SIG-M5 (cell line): ENCODE measurements at regions not wholly inside any gene's neighbourhood (a gene's known extent, or its start where the extent isn't known, plus 50 kb on each side); places are given as distances from the start of the nearest gene placed in this dataset.

ENCODE experiments used
- DNase-seq: peaks from one replicate; lab custom pipeline; 2025; lab: John Stamatoyannopoulos, UW

DNA sequence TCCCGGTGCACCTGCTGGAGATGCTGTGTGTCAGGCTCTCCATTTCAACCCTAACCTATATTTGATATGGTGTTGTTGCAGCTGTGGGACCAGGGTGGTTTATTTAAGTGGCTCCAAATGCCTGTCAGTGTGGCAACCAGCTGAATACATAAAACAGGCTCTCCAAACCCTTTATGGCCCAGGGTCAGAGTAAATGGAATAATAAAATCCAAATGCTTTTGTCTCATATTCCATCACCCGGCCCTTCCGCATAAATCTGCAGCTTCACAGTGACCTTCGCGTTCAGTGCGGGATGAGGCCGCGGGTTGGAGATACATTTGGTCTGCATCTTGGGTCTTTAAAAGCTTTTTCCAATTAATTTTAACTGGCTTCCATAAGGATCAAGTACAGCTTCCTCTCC is 382.1 kb upstream of the NR2F2 start:
- DNase-seq = no peak

DNA sequence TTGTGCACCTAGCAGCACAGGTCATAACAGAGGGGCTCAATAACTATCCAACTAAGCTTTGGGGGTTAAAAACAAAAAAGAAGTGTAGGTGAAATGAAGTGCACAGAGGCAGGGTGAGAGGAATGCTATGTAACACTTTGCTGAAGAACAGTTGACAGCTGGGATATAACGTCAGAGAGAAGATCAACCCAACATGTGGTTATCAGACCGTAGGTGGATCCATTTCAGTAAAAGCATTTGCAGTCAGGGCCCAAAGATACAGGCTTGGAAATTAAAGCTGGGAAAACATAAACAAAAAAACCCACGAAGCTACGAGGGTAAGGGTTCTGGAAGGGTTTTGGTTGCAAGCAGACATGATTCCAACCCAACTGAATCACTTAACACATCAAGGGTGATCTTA is 377.5 kb upstream of the NR2F2 start:
- no peak for DNase-seq

DNA sequence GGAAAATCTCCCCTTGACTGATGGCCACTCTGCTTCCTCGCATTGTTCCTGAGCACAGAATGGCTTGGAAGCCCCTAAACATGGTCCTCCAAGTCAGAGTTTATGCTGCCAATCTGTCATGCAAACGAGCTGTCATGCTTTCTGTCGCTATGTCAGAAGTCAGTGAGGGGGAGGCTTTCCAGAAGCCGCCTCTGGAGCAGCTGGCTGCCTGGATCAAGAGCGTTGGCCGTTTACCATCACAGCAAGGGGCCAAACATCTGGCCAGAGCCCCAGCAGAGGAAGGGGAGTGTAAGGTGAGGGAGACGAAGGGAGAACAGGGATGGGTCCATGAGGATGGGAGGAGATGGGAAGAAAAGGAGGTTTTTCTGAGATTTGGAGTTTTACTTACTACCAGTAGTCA is 372.6 kb upstream of the NR2F2 start:
- no peak for DNase-seq

DNA sequence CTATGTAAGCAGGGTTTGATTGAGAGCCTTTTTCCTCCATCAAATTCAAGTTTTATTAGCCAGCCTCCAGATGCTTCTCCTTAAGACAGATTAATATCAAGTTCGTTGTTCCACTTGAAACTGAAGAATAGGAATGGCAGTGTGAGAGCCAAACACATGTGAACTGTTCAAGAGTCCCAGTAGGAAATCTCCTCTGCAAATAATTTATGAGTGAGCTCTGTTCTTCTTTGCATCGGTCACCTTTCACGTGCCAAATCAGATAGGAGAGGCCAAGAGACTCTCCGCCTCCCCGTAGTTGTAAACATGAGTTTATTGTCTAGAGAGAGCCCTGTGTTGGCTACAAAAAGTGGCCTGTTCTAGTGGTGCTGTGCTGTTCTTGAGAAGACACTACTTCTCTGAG is 372.1 kb upstream of the NR2F2 start:
- DNase-seq = no peak

DNA sequence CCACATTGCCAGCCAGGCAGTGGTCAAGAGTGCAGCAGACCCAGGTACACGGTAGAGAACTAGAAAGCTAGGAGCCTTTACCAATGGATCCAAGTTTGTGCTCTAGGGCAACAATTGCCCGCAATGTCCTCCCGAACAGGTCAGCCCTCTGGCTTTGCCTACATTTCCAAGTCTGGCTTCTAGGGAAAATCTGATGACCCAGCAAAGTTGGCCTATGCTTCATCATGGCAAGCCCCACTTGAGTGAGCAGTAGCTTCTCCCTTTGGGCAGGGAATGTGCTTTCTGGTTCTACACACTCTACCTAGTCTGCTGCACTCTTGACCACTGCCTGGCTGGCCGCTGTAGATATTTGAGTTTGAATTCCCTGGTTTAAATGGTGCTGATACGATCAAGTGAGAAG is 361.6 kb upstream of the NR2F2 start:
- DNase-seq = no peak

DNA sequence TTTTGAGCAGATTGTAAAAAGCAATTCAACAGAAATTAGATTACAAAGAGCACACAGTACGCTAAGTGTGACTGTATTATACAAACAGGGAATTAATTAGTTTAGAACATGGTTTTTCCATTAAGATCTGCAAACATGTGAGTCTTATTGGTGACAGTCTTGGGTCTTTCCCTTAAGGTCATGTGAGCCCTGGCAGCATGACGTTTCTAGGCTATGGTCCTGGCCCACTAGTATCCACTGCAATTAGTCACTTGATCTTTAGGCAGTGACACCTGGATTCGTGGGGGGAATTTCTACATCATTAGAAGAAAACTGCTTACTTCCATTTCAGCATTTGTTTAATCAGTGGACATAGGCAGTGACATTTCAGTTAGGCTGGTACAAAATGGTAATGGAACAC is 360.2 kb upstream of the NR2F2 start:
- DNase-seq = no peak

DNA sequence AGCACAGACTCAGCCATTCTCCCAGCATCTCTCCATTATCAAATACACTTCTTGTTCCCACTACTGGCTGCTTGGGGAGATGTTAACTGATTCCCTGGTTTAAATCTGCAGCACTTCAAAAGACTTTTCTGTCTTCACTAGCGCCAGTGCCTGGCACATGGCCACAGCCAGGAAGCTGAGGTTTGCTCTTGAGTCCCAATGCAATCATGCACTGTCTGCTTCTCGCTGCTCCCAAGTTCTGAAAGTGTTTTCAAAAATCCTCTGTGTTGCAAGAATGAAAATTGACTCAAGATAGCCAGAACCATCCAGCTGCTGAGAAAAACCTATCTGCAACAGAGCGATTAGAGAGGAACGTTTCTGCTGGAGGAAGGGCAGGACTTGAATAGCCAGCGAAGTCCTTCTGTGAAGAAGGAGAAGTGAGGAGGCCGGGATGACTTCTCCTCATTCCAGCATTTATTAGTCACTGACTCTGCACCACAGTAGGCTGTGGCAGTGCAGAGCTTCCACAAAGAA is 358.4 kb upstream of the NR2F2 start:
- no peak for DNase-seq

DNA sequence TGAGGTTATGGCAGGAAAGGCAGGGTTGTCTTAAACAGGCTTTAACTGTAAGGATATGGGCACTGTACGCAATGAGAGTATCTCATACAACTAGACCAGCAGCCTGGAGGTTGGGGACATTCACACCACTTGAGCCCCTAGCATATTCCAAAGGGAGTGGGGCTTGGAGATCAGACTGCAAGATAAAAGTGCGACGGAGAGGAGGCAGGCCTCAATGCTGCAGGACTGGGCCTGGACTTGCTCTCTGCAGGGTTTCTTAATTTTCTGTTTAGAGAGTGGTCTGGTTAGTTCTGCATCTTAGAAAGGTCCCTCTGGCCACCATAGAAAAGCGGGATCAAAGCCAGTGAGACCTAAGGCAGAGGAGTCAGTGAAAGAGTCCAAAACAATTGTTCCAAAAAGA is 357.7 kb upstream of the NR2F2 start:
- DNase-seq = no peak

DNA sequence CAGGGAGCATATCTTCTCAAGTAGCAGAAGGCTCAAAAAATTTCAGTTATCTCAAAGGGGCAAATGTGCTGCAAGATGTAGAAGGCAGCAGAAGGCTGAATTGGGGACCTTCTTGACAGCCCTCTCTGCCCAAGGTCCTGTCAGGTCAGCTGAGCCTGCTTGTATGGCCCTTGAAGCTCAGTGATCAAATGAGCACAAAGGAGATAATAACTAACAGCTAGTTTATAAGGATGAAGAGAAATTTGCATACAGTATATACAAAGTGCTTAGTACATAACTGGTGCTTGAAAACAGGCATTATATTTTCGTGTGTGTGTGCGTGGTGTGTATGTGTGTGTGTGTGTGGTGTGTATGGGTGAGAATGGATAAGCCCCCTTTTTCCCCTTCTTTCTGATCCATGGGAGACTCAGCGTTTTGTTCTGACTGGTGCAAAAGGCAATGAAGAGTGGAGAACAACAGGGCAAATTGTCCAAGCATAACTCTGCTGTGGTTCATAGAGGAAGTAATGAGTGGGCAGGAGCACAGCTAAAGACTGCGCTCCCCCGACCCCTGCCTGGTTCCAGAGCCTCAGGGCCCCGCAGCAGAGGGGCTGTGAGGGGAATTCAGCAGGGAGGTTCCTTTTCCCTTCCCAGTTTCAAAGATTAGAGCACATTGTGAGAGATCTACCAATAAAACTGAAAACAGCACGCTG is 356.8 kb upstream of the NR2F2 start:
- no peak for DNase-seq

DNA sequence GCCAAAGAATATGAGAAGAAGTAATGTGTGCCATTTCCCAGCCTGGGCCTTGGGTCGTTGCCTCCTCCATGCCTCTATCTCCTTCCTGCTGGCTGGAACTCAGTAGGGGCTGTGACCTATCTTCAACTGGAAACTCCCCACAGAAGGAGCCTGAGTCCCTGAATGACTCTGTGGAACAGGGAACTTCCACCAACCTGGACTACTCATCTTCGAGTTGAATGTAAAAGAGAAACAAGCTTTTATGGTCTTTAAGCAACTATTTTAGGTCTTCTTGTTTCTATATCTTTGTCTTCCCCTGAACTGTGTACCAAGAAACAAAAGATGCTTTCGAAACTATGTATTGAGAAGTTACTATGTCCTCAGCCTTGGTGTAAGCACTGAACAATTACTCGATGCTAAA is 355.3 kb upstream of the NR2F2 start:
- DNase-seq = no peak

DNA sequence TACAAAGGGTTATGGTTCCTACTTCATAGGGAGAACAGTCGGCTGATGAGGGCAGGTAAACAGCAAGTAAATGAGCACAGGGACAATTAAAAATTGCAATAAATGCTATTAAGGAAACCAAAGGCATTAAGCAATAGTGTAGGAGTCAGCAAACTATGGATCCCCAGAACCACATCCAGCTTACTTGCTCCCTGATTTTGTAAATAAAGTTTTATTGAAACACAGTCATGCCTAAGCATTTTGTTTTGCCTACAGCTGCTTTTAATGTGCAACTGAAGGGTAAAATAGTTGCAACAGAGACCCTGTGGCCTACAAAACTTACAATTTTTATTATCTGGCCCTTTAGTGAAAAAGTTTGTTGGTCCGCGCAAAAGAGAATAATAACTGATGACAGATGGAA is 351.2 kb upstream of the NR2F2 start:
- DNase-seq = no peak

DNA sequence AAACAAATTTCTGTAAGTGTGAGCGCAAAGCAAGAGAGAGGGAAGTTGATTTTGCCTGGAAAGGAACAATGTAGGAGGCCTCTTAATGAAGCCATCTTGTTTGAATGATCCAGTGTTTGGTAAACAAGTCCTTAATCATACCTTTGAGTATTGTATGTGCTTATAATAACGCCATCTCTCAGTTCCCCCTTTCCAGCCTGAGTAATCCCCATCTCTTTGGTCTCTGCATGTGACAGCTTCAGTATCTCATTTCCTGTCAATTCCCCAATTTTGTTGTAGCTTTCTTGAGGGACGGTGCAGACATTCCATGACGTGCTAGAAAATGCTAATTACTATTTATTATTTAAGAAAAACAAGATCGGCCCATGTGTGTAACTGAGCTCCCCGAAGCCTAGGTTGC is 349.3 kb upstream of the NR2F2 start:
- no peak for DNase-seq

DNA sequence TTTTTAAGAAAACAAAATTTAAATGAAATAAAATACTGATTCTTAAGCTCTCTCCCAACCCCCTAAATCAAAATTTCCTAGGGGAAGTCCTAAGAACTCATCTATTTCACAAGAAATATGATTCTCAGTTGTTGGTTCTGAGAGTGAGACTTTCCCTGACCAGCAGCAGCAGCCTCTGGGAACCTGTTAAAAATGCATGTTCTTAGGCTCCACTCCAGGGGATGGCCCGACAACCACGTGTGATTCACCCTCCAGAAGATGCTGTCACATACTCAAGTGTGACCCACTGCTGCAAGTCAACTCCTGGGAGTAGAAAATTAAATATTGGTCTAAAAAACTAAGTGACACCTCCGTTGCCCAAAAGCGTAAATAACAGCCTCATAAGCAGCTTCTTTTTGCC is 343.2 kb upstream of the NR2F2 start:
- no peak for DNase-seq

DNA sequence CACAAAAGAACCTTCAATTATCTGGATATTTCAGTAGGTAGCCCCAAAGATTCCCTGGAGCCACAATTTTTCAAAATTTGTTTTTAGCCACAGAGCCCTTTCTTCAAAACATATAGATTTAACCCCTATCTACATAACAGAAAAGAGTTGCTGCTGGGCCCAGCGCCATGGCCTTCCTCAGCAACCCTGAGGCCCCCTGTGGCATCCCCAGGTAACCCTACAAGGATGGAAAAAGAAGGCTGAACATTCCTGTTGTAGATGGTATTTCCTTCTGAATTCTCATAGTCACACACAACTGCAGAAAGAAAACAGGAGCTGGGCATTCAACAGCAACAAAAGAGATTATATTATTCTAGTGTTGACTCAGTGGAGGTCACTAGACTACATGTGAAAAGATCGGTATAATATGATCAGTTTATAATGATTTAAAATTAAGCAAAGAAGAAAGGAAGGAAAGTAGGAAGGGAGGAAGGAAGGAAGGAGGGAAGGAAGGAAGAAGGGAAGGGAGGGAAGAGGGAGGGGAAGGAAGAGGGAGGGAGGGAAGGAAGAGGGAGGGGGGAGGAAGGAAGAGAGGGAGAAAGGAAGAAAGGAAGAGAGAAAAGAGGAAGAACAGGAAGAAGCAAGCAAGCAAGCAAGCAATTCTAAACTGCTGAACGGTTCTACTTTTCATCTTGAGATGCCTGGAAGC is 342.5 kb upstream of the NR2F2 start:
- DNase-seq = no peak

DNA sequence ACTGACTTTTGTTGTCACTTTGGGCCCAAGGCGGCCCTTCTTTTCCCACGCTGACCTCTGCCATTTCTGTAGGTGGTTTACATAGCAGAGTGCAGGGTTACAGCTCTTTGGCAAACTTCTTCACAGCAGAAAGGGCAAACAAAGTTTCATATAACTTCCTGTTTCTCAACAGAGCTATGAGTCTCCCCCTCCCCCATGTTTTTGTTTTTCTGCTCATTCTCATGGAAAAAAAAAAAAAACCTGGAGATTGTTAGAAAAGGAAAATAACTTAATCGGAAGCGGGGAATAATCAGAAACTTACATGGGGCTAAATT is 342.0 kb upstream of the NR2F2 start:
- DNase-seq = no peak

DNA sequence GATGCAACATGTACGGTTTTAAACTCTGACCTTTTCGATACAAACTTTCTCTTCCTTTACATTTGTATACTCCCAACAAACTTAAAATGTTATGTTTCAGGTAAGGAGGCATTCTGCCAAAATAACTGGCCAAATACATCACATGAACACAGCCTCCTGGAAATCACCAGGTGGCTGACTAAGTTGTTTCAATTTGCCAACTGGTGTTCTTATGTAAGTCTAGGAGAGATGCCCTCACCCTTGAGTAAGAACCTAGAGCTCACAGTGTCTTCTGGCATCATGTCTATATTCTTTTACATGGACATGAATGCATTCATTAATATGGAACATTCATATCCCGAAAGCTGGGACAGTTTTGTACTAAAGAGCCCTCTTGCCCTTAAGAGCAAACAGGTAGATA is 341.1 kb upstream of the NR2F2 start:
- no peak for DNase-seq

DNA sequence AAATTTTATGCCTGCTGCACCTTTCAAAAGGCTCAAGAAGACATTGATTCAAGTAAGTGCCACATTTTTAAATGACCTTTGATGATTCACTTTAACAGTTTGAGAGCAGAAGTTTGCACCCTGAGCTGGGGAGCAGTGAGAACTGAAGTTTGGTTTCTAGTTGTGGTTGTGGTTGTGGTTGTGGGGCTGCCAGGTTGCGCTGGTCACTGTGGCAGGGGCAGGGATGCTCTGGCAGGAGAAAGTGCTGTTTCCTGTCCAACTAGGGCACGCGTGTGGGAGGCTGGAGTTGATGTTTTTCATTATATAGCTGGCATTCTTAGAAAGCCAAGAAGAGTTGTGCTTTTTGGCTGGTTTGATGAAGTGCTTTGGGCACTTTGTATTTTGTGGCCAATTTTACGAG is 339.7 kb upstream of the NR2F2 start:
- DNase-seq = no peak

DNA sequence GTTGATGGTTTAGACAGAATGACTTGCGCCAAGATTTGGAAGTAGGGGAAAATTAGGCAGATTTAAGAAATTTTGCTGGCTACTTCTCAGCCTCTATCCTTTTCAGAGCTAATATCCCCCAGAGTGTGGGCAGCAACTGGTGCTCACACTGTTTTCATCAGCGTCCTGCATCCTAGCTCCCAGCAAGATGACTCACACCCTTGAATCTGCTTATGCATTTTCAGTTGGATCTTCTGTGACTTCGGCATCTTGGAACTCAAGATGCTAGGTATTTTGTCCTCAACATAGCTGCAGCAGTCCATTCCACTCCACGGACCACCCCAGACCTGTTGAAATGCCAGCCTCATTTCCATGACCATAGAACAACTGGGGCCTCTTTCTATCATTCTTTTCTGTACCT is 336.1 kb upstream of the NR2F2 start:
- no peak for DNase-seq

DNA sequence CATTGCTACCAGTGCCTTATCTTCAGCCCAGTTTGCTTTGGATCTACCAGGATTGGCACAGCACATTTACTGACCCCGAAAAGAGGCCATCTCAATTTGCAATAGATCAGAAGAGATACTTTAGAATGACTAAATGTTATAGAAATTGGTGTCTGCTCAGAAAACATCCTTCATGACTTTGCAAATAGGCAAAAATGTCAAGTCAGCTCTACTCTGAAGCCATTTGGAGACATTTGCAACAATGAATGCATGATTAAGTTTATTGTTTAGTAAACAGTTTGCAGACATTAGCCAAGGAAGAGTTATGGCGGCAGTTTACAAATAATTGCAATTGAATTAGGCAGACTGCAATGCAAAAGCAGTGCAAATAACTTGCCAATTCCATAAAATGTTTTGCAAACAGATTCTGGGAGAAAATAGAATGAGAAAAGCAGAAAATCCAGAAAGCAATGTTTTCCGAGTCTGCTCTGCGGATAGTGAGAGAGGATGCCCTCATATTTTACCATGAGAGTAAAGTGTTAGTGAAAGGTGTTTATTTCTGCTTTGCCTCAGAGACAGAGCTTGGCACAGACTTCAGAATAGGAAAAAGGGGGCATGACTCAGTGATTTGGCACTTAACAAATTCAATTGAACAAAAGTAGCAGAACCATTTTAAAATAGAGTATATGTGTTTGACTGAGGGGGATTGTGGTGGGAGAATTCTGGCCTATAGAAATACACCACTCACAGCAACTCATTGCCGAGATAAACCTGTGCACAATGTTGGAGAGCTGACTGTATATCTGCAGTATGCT is 334.9 kb upstream of the NR2F2 start:
- DNase-seq = no peak

DNA sequence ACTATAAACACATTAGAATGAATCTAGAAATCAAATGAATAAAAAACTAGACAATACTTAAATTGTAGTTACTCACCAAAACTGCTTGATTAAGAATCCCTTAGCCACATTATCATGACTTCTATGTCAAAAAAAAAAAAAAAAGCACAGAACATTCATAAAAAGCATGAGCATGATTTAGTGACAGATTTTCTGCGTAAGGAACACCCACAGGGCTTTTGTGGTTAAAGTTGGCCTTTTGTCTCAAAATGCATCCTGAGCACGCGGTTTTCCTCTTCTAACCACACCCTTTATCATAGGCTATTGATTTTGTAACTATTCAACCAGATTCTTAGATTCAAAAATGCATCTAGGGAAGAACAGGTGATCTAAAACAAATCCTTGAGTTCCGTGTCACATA is 334.0 kb upstream of the NR2F2 start:
- DNase-seq = no peak

DNA sequence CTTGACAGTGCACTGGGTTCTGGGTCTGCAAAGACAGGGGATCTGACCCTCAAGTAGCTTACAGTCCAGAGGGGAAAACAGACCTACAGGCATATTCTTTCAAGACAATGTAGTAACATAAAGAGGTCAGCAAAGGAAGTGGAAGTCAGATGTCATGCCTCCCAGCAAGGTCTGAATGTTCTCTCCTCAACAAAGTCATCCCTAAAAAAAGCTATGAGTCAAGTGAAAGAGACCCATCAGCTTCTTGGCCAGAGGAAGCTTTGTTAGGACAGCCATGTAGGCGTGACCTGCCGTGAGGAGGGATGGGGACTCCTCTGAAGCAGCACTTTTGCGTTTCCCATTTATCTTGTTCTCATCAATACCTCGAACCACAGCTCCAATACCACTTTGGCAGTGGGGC is 331.6 kb upstream of the NR2F2 start:
- DNase-seq = no peak

DNA sequence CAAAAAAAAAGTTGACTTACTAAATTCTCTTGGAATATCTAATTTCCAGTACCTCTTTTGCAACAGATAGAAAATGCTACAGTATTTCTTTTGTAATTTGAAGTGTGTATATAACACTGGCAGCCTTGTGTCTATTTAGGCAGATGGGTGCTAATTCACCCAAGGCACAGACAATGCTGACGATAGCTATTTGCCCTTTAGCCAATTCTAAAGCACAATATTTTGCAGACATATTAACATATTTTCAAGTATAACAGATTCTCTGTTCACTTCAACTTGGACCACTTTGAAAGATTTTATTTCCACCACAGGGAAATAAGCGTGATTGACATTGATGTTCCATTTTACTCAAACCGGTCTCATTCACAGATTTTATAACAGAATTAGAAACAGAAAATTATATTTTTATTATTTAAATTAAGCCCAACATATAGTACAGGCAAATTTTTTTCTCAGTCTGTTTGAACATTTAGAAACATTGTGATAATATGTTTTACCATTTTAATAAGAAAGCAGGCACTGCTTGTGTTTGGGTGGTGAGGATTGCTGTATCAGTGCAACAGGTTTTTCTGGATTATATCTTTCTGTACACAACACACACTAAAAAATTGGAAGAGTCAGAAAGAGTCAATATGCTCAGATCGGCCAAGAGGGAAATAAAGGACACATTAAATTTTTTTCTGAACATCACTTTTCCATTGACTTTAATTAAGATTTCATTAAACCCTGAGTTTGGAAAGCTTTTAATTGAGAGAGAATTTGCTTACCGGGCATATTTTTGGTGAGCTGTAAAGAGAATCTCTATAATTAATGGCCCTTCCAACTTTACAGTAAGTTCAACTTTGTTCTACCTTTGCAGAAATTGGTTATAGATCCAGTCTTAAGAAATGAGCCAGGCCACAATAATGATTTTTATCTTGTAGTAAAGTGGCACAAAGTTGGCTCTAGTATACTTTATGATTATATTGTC is 327.3 kb upstream of the NR2F2 start:
- DNase-seq = no peak
